IMR-90 (cell line): ENCODE measurements at regions not wholly inside any gene's neighbourhood (a gene's known extent, or its start where the extent isn't known, plus 50 kb on each side); places are given as distances from the start of the nearest gene placed in this dataset.

Experiments
- ATAC-seq: fragments of 200-7000 bp; cut with Tn5 transposase; 2 replicates; pipeline ENCODE4 v1.9.1; 2020; ENCODE audit warnings: low read depth, mild to moderate bottlenecking, moderate library complexity
- BruUV-seq: library from RNA; stranded (reverse); fragments of 400-500 nt; replicated peaks from 2 replicates; lab custom pipeline; 2021; lab: Mats Ljungman, UMichigan
- CTCF ChIA-PET: fragments of 300-600 bp; formaldehyde crosslinking; extraction: SDS; loops from one replicate; lab custom pipeline; 2021; ENCODE audit warnings: antibody characterized with exemption; lab: Yijun Ruan, JAX
- POLR2A ChIA-PET: fragments of 300-600 bp; sonication (Branson Sonifier 250); formaldehyde crosslinking; loops from one replicate; lab custom pipeline; 2022; ENCODE audit warnings: antibody characterized with exemption; ENCODE audit not compliant: unreplicated experiment; lab: Charles Lee
- DNase-seq: peaks from one replicate; pipeline ENCODE4 v3.0.0; 2013
- H2AFZ ChIP-seq: replicated peaks from 2 replicates; pipeline ENCODE3; 2013; ENCODE audit warnings: low read length, mild to moderate bottlenecking; ENCODE audit not compliant: poor library complexity
- H2AK5ac ChIP-seq: 2 replicates; pipeline ENCODE4 v1.6.1; 2013; ENCODE audit warnings: low read depth, low read length, inconsistent platforms
- H2AK9ac ChIP-seq: replicated peaks from 2 replicates; pipeline ENCODE3; 2013; ENCODE audit warnings: mild to moderate bottlenecking, low read depth, low read length, moderate library complexity; ENCODE audit not compliant: poor library complexity
- H2BK120ac ChIP-seq: 2 replicates; pipeline ENCODE4 v1.6.1; 2013; ENCODE audit warnings: low read depth, low read length, inconsistent platforms
- H2BK15ac ChIP-seq: 3 replicates; pipeline ENCODE4 v1.6.1; 2013; ENCODE audit warnings: low read depth, low read length, inconsistent platforms
- H2BK20ac ChIP-seq: 2 replicates; pipeline ENCODE4 v1.6.1; 2013; ENCODE audit warnings: low read depth, mild to moderate bottlenecking, inconsistent platforms, low read length, moderate library complexity
- H2BK5ac ChIP-seq: 2 replicates; pipeline ENCODE4 v1.6.1; 2013; ENCODE audit warnings: mild to moderate bottlenecking, low read depth, low read length, inconsistent platforms; ENCODE audit not compliant: poor library complexity, severe bottlenecking
- H3K14ac ChIP-seq: replicated peaks from 2 replicates; pipeline ENCODE4 v1.6.1; 2013; ENCODE audit warnings: low read depth, low read length, inconsistent platforms
- H3K18ac ChIP-seq: 2 replicates; pipeline ENCODE4 v1.6.1; 2013; ENCODE audit warnings: low read depth, low read length, control low read depth
- H3K23ac ChIP-seq: 2 replicates; pipeline ENCODE4 v1.6.1; 2013; ENCODE audit warnings: low read depth, low read length, inconsistent platforms
- H3K27ac ChIP-seq: 2 replicates; pipeline ENCODE4 v1.5.1; 2013; ENCODE audit warnings: mild to moderate bottlenecking, control low read depth, low read length; ENCODE audit not compliant: insufficient read depth
- H3K27me3 ChIP-seq: 2 replicates; pipeline ENCODE4 v1.6.1; 2013; ENCODE audit warnings: low read length; ENCODE audit not compliant: control insufficient read depth, insufficient read depth
- H3K36me3 ChIP-seq: 2 replicates; pipeline ENCODE4 v1.6.1; 2013; ENCODE audit warnings: low read length, mixed read lengths; ENCODE audit not compliant: control insufficient read depth, insufficient read depth
- H3K4ac ChIP-seq: 2 replicates; pipeline ENCODE4 v1.6.1; 2013; ENCODE audit warnings: low read depth, low read length, inconsistent platforms
- H3K4me1 ChIP-seq: 2 replicates; pipeline ENCODE4 v1.6.1; 2013; ENCODE audit warnings: low read length, mixed read lengths; ENCODE audit not compliant: control insufficient read depth, insufficient read depth
- H3K4me2 ChIP-seq: 2 replicates; pipeline ENCODE4 v1.6.1; 2013; ENCODE audit warnings: low read depth, mild to moderate bottlenecking, control low read depth, low read length, moderate library complexity
- H3K4me3 ChIP-seq: 2 replicates; pipeline ENCODE4 v1.5.1; 2013; ENCODE audit warnings: low read depth, mild to moderate bottlenecking, control low read depth, low read length, moderate library complexity; ENCODE audit not compliant: insufficient read depth
- H3K56ac ChIP-seq: 2 replicates; pipeline ENCODE4 v1.6.1; 2013; ENCODE audit warnings: low read length, inconsistent platforms; ENCODE audit not compliant: insufficient read depth; ENCODE audit errors: extremely low read depth
- H3K79me1 ChIP-seq, 2 experiments: 2 replicates each; pipeline ENCODE4 v1.6.1; 2013; ENCODE audit warnings: low read length in 2 of 2, inconsistent platforms in 1 of 2, low read depth in 1 of 2
- H3K9ac ChIP-seq: 2 replicates; pipeline ENCODE4 v1.6.1; 2013; ENCODE audit warnings: low read depth, low read length, control low read depth
- H3K9me1 ChIP-seq: 2 replicates; pipeline ENCODE4 v1.6.1; 2013; ENCODE audit warnings: low read length, inconsistent platforms; ENCODE audit not compliant: insufficient read depth
- H3K9me3 ChIP-seq: 2 replicates; pipeline ENCODE4 v1.6.1; 2013; ENCODE audit warnings: low read length; ENCODE audit not compliant: control insufficient read depth, insufficient read depth
- H4K20me1 ChIP-seq: 2 replicates; pipeline ENCODE4 v1.6.1; 2013; ENCODE audit warnings: low read length, inconsistent platforms; ENCODE audit not compliant: insufficient read depth
- H4K5ac ChIP-seq: 2 replicates; pipeline ENCODE4 v1.6.1; 2013; ENCODE audit warnings: mild to moderate bottlenecking, low read depth, low read length, control low read depth
- H4K8ac ChIP-seq, 2 experiments: 2 replicates each; pipeline ENCODE4 v1.6.1; 2013; ENCODE audit warnings: low read depth in 2 of 2, low read length in 2 of 2, control low read depth in 1 of 2, inconsistent platforms in 1 of 2
- H4K91ac ChIP-seq: 2 replicates; pipeline ENCODE4 v1.6.1; 2013; ENCODE audit warnings: low read depth, low read length, inconsistent platforms; ENCODE audit not compliant: insufficient read depth
- MAFK ChIP-seq: IDR thresholded peaks from 2 replicates; pipeline ENCODE4 v1.6.1; 2012; ENCODE audit warnings: low read depth, low read length, improper control_type of control experiment
- POLR2A ChIP-seq: IDR thresholded peaks from 2 replicates; pipeline ENCODE4 v1.6.1; 2012; ENCODE audit warnings: mild to moderate bottlenecking, low read depth, low read length
- RAD21 ChIP-seq: IDR thresholded peaks from 2 replicates; pipeline ENCODE4 v1.6.1; 2012; ENCODE audit warnings: low read length, improper control_type of control experiment
- RFX5 ChIP-seq: IDR thresholded peaks from 2 replicates; pipeline ENCODE4 v1.8.0; 2012; ENCODE audit warnings: low read depth, mild to moderate bottlenecking, low read length, moderate library complexity
- WGBS, 2 experiments: methylation state at CpG; one replicate each; pipeline versions ENCODE4 v1.1.5 to v1.1.7; 2013; ENCODE audit warnings: missing lambda C conversion rate in 2 of 2; ENCODE audit not compliant: insufficient read length in 1 of 2; ENCODE audit errors: extremely low coverage in 2 of 2; 5-methylcytosine and 5-hydroxymethylcytosine counted together
- dilution Hi-C: fragments of 300-500 bp; cut with HindIII; formaldehyde crosslinking; loops from one replicate; pipeline ENCODE4 v1.14.3; 2018; ENCODE audit warnings: low sequenced_read_pairs; ENCODE audit not compliant: unreplicated experiment
- in situ Hi-C: fragments of 300-500 bp; cut with MboI; formaldehyde crosslinking; loops from 3 replicates; pipeline ENCODE4 v1.14.3; 2019; ENCODE audit warnings: low sequenced_read_pairs, inconsistent platforms, mixed read lengths
- intact Hi-C: fragments of 100-400 bp; cut with micrococcal nuclease; formaldehyde crosslinking; loops from 2 replicates; pipeline ENCODE4 v1.10.0; 2022

DNA sequence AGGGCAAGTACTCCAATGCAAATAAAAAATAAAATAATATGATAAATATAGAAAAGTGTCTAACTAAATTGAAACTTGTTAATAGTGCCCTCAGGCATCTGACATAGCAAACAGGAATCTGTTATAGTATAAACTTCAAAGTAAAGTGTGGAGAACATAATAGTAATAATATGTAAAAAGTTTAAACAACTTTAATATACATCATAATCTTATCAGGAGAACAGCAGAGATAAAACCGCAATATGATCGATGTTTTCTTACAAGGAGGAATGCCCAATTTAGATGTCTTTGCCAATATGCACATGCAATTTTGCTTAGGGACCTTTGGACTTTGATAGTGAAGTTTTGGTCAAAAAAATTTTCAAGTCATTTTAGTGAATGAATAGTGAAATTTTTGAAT is 514.8 kb upstream of the IMPG1 start:
- no peaks in the 10 kb centered on the region for H3K4me1 ChIP-seq
- CTCF ChIA-PET: no interaction called here
- in situ Hi-C loops: no loop called here
- H3K18ac ChIP-seq: no peak overlapping the region
- no peak overlapping the region for H3K4me3 ChIP-seq
- no peak overlapping the region for H3K14ac ChIP-seq
- no peaks in the 10 kb centered on the region for H3K9me1 ChIP-seq
- H3K27ac ChIP-seq: no peak overlapping the region
- no peak overlapping the region for H4K5ac ChIP-seq
- intact Hi-C loops: no loop called here
- H2BK15ac ChIP-seq: no peak overlapping the region
- no peak overlapping the region for H3K56ac ChIP-seq
- H3K4ac ChIP-seq: no peak overlapping the region
- no peak overlapping the region for H2AFZ ChIP-seq
- no peak overlapping the region for H4K91ac ChIP-seq
- H2AK9ac ChIP-seq: no peak overlapping the region
- ATAC-seq (no peak), DNase-seq (no peak)
- H2AK5ac ChIP-seq: no peak overlapping the region
- no TSS peak for BruUV-seq
- H3K4me2 ChIP-seq: no peak overlapping the region
- no peak overlapping the region for H2BK5ac ChIP-seq
- H3K27me3 ChIP-seq: no peaks in the 10 kb centered on the region
- H3K9ac ChIP-seq: no peak overlapping the region
- H4K8ac ChIP-seq: no peak overlapping the region
- H3K9me3 ChIP-seq: 0 out of 2 replicates have a peak, but pooled peaks cover 2% of the 10 kb centered on the region
- no CpG with 5 or more reads among the region's 2 CpGs for WGBS, 2 experiments
- no peaks in the 10 kb centered on the region for H3K79me1 ChIP-seq
- H4K20me1 ChIP-seq: no peaks in the 10 kb centered on the region
- dilution Hi-C loops: no loop called here
- H3K23ac ChIP-seq: no peak overlapping the region
- POLR2A ChIA-PET: no interaction called here
- H2BK120ac ChIP-seq: no peak overlapping the region
- H2BK20ac ChIP-seq: no peak overlapping the region
- H3K36me3 ChIP-seq: no peaks in the 10 kb centered on the region
- TF ChIP-seq RFX5 (no peak), RAD21 (no peak), POLR2A (no peak), MAFK (no peak)
